IPS-20b (cell line): ENCODE measurements at regions not wholly inside any gene's neighbourhood (a gene's known extent, or its start where the extent isn't known, plus 50 kb on each side); places are given as distances from the start of the nearest gene placed in this dataset.

Source experiments
- H3K27ac ChIP-seq: one replicate; pipeline ENCODE4 v1.5.1; 2013; ENCODE audit warnings: low read length
- H3K27me3 ChIP-seq: 2 replicates; pipeline ENCODE4 v1.6.1; 2013; ENCODE audit warnings: mild to moderate bottlenecking, low read length, inconsistent platforms; ENCODE audit not compliant: insufficient read depth
- H3K36me3 ChIP-seq: 2 replicates; pipeline ENCODE4 v1.6.1; 2013; ENCODE audit warnings: low read depth, mild to moderate bottlenecking, inconsistent platforms, low read length, moderate library complexity; ENCODE audit not compliant: insufficient read depth
- H3K4me1 ChIP-seq: 2 replicates; pipeline ENCODE4 v1.6.1; 2013; ENCODE audit warnings: mild to moderate bottlenecking, control low read depth, inconsistent platforms, low read length, moderate library complexity; ENCODE audit not compliant: insufficient read depth
- H3K4me3 ChIP-seq: 2 replicates; pipeline ENCODE4 v1.5.1; 2013; ENCODE audit warnings: mild to moderate bottlenecking, low read length, inconsistent platforms
- H3K9ac ChIP-seq: 2 replicates; pipeline ENCODE4 v1.6.1; 2013; ENCODE audit warnings: low read depth, mild to moderate bottlenecking, inconsistent platforms, low read length, moderate library complexity
- H3K9me3 ChIP-seq: 2 replicates; pipeline ENCODE4 v1.6.1; 2013; ENCODE audit warnings: mild to moderate bottlenecking, low read depth, low read length, inconsistent platforms; ENCODE audit not compliant: insufficient read depth

- Histone ChIP-seq H3K4me3 (no peak overlapping the region), H3K4me1 (no peaks in the 10 kb centered on the region), H3K9me3 (no peaks in the 10 kb centered on the region), H3K27me3 (no peaks in the 10 kb centered on the region), H3K27ac (no peak overlapping the region), H3K9ac (no peak overlapping the region), H3K36me3 (no peaks in the 10 kb centered on the region)
These were observed 337.7 kb downstream of the DYSF start for GRCh38 chr2:71791061-71791450.

- Histone ChIP-seq H3K27me3 (no peaks in the 10 kb centered on the region), H3K4me3 (no peak overlapping the region), H3K9ac (no peak overlapping the region), H3K4me1 (no peaks in the 10 kb centered on the region), H3K36me3 (no peaks in the 10 kb centered on the region), H3K27ac (no peak overlapping the region), H3K9me3 (no peaks in the 10 kb centered on the region)
These were observed 337.1 kb downstream of the DYSF start for GRCh38 chr2:71790226-71791060.

GRCh38 chr2:71789556-71790204 lies 336.3 kb downstream of the DYSF start:
- Histone ChIP-seq H3K27ac (no peak overlapping the region), H3K27me3 (no peaks in the 10 kb centered on the region), H3K4me1 (no peaks in the 10 kb centered on the region), H3K4me3 (no peak overlapping the region), H3K9me3 (no peaks in the 10 kb centered on the region), H3K9ac (no peak overlapping the region), H3K36me3 (no peaks in the 10 kb centered on the region)

GRCh38 chr2:71788601-71789240 lies 335.4 kb downstream of the DYSF start:
- no peak overlapping the region for H3K4me3 ChIP-seq
- H3K27me3 ChIP-seq = no peaks in the 10 kb centered on the region
- H3K4me1 ChIP-seq = no peaks in the 10 kb centered on the region
- no peak overlapping the region for H3K9ac ChIP-seq
- H3K27ac ChIP-seq = no peak overlapping the region
- no peaks in the 10 kb centered on the region for H3K9me3 ChIP-seq
- no peaks in the 10 kb centered on the region for H3K36me3 ChIP-seq

GRCh38 chr2:71788186-71788525 lies 334.8 kb downstream of the DYSF start:
- Histone ChIP-seq H3K27ac (no peak overlapping the region), H3K9ac (no peak overlapping the region), H3K36me3 (no peaks in the 10 kb centered on the region), H3K4me1 (no peaks in the 10 kb centered on the region), H3K9me3 (no peaks in the 10 kb centered on the region), H3K4me3 (no peak overlapping the region), H3K27me3 (no peaks in the 10 kb centered on the region)

GRCh38 chr2:71787476-71788185 lies 334.3 kb downstream of the DYSF start:
- no peaks in the 10 kb centered on the region for H3K4me1 ChIP-seq
- no peaks in the 10 kb centered on the region for H3K27me3 ChIP-seq
- no peak overlapping the region for H3K27ac ChIP-seq
- H3K4me3 ChIP-seq = no peak overlapping the region
- H3K9me3 ChIP-seq = no peaks in the 10 kb centered on the region
- H3K9ac ChIP-seq = no peak overlapping the region
- no peaks in the 10 kb centered on the region for H3K36me3 ChIP-seq

- no peaks in the 10 kb centered on the region for H3K9me3 ChIP-seq
- no peaks in the 10 kb centered on the region for H3K27me3 ChIP-seq
- no peak overlapping the region for H3K9ac ChIP-seq
- H3K4me3 ChIP-seq = no peak overlapping the region
- no peaks in the 10 kb centered on the region for H3K4me1 ChIP-seq
- H3K36me3 ChIP-seq = no peaks in the 10 kb centered on the region
- H3K27ac ChIP-seq = no peak overlapping the region
These were observed 333.7 kb downstream of the DYSF start for GRCh38 chr2:71787108-71787415.

- H3K36me3 ChIP-seq = no peaks in the 10 kb centered on the region
- H3K27me3 ChIP-seq = no peaks in the 10 kb centered on the region
- no peak overlapping the region for H3K4me3 ChIP-seq
- H3K9me3 ChIP-seq = no peaks in the 10 kb centered on the region
- no peak overlapping the region for H3K9ac ChIP-seq
- H3K27ac ChIP-seq = no peak overlapping the region
- no peaks in the 10 kb centered on the region for H3K4me1 ChIP-seq
These were observed 333.1 kb downstream of the DYSF start for GRCh38 chr2:71786291-71787107.

- H3K9ac ChIP-seq = no peak overlapping the region
- no peaks in the 10 kb centered on the region for H3K36me3 ChIP-seq
- no peak overlapping the region for H3K27ac ChIP-seq
- no peaks in the 10 kb centered on the region; the same call in 1 of the 2 replicates for H3K27me3 ChIP-seq
- H3K4me3 ChIP-seq = no peak overlapping the region
- H3K4me1 ChIP-seq = no peaks in the 10 kb centered on the region
- H3K9me3 ChIP-seq = no peaks in the 10 kb centered on the region
These were observed 332.2 kb downstream of the DYSF start for GRCh38 chr2:71785516-71785981.

GRCh38 chr2:71784734-71785511 lies 331.6 kb downstream of the DYSF start:
- no peak overlapping the region for H3K9ac ChIP-seq
- no peak overlapping the region for H3K27ac ChIP-seq
- H3K27me3 ChIP-seq = no peaks in the 10 kb centered on the region; the same call in 1 of the 2 replicates
- no peaks in the 10 kb centered on the region for H3K9me3 ChIP-seq
- no peaks in the 10 kb centered on the region for H3K36me3 ChIP-seq
- H3K4me1 ChIP-seq = no peaks in the 10 kb centered on the region
- no peak overlapping the region for H3K4me3 ChIP-seq
